ENCODE measurements at regions not wholly inside any gene's neighbourhood (a gene's known extent, or its start where the extent isn't known, plus 50 kb on each side); places are given as distances from the start of the nearest gene placed in this dataset.

DNA sequence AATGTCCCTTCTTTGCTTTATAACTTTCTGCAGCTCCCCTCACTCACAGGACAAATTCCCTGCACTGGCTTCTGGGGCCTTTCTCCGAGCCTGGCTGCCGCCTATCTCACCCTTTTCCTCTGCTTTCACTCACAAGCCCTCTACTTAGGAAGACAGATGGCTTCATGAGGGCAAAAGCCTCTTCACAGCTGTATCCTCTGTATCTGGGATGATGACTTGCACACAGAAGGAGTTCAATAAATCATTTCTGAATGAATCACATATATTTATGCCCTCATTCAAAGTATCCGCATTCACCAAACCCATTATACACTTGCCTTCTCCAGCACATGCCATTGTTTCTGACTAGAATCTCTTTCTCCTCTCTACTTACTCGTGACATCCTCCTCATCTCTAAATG lies 159.0 kb upstream of the RIPOR2 start:
- Histone ChIP-seq H3K9me3 (ENCODE audit: control insufficient read depth in 2 of 3, low read length in 3 of 3) (no peaks in the 10 kb centered on the region), H3K4me3 (ENCODE audit: low read length) (no peak overlapping the region), H3K36me3 (ENCODE audit: control insufficient read depth in 2 of 3, insufficient read depth in 3 of 3, low read length in 3 of 3) (peaks cover 0 to 33% (median 0%) of the 10 kb centered on the region in 3 experiments), H3K4me1 (ENCODE audit: control insufficient read depth in 2 of 2, insufficient read depth in 2 of 2, low read length in 2 of 2) (no peaks in the 10 kb centered on the region), H3K27ac (ENCODE audit: low read depth, low read length) (no peak overlapping the region), H3K27me3 (ENCODE audit: control insufficient read depth in 2 of 2, insufficient read depth in 2 of 2, low read length in 2 of 2) (no peaks in the 10 kb centered on the region)
- Mint-ChIP-seq H3K27me3 (no peaks in the 10 kb centered on the region), H3K4me3 (no peak overlapping the region), H3K27ac (peak overlapping the region in 2 of 9 donors; percentile 0 to 7), H3K36me3 (peaks cover 25 to 39% (median 37%) of the 10 kb centered on the region in 5 donors), H3K9me3 (no peaks in the 10 kb centered on the region), H3K4me1 (peaks cover under 1 to 36% (median 1%) of the 10 kb centered on the region in 7 donors)
- intact Hi-C loops (cut with micrococcal nuclease) = no loop called here
- CTCF ChIA-PET = no interaction called here
- POLR2A ChIA-PET = no interaction called here
- ATAC-seq (no peak), DNase-seq (no peak)

DNA sequence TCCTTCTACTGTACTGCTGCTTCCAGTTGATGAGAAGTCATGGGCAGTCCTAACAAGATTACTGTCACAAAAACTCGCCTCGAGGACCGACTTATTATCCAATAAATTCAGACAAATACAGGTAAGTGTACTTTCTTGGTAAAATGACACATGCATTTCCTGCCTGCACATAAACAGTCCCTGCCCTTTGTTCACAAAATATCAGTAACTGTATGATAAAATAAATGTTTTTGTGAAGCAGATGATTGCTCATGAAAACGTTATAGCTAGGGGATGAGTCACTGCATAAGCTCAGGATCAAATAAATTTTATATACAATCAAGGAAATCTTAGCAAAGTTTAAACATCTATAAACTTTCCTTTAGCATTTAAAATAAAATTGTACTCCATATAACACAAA lies 164.5 kb upstream of the RIPOR2 start:
- Mint-ChIP-seq H3K27me3 (no peaks in the 10 kb centered on the region), H3K4me3 (no peak overlapping the region), H3K36me3 (peaks cover 16 to 33% (median 23%) of the 10 kb centered on the region in 5 donors), H3K9me3 (no peaks in the 10 kb centered on the region), H3K27ac (no peak overlapping the region), H3K4me1 (peaks cover 0 to 35% (median 3%) of the 10 kb centered on the region in 7 donors)
- Histone ChIP-seq H3K4me1 (ENCODE audit: control insufficient read depth in 2 of 2, insufficient read depth in 2 of 2, low read length in 2 of 2) (no peaks in the 10 kb centered on the region), H3K36me3 (ENCODE audit: control insufficient read depth in 2 of 3, insufficient read depth in 3 of 3, low read length in 3 of 3) (peaks cover 0 to 11% (median 4%) of the 10 kb centered on the region in 3 experiments), H3K27ac (ENCODE audit: low read depth, low read length) (no peak overlapping the region), H3K9me3 (ENCODE audit: control insufficient read depth in 2 of 3, low read length in 3 of 3) (no peaks in the 10 kb centered on the region), H3K27me3 (ENCODE audit: control insufficient read depth in 2 of 2, insufficient read depth in 2 of 2, low read length in 2 of 2) (no peaks in the 10 kb centered on the region), H3K4me3 (ENCODE audit: low read length) (no peak overlapping the region)
- intact Hi-C loops (cut with micrococcal nuclease) = no loop called here
- no peak for DNase-seq
- no peak for ATAC-seq
- CTCF ChIA-PET = interaction anchor here (0.6 to 1.2 kb wide), 2 partner anchors 20 to 29 kb away, joined by 4 to 5 read pairs; no protein-coding TSS in a partner anchor
- POLR2A ChIA-PET = interaction anchor here (0.8 kb wide), 1 partner anchor 12 kb away, joined by 4 read pairs; no protein-coding TSS in a partner anchor

DNA sequence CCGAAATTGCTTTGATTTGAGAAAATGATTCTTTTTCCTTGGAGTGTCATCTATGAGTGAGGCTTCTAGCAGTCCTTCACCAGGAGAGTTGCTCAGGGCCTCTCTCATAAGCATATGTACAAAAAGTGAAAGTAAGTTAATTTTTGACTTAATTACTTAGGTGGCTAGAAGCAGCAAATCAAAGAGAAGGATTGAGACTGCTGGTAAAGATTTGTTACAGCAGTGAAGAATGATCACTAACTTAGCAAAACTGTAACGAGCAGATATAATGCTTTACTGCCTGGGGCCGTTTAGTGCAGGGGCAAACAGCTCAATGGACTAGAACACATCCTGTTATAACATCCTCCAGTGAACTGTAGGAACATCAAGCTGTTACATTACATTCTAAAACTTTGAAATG lies 167.8 kb upstream of the RIPOR2 start:
- H3K36me3 Mint-ChIP-seq = peaks cover 33 to 56% (median 45%) of the 10 kb centered on the region in 5 donors
- no peak for ATAC-seq
- no peak overlapping the region for H3K27ac ChIP-seq (ENCODE audit: low read depth, low read length)
- H3K27ac Mint-ChIP-seq = peak overlapping the region in 1 of 9 donors; percentile 59
- H3K9me3 ChIP-seq (ENCODE audit: control insufficient read depth in 2 of 3, low read length in 3 of 3) = no peaks in the 10 kb centered on the region
- no peak for DNase-seq
- H3K27me3 Mint-ChIP-seq = no peaks in the 10 kb centered on the region
- H3K4me1 ChIP-seq (ENCODE audit: control insufficient read depth in 2 of 2, insufficient read depth in 2 of 2, low read length in 2 of 2) = no peaks in the 10 kb centered on the region
- no peaks in the 10 kb centered on the region for H3K9me3 Mint-ChIP-seq
- CTCF ChIA-PET = no interaction called here
- H3K27me3 ChIP-seq (ENCODE audit: control insufficient read depth in 2 of 2, insufficient read depth in 2 of 2, low read length in 2 of 2) = no peaks in the 10 kb centered on the region
- peaks cover 0 to 28% (median 15%) of the 10 kb centered on the region in 3 experiments for H3K36me3 ChIP-seq (ENCODE audit: control insufficient read depth in 2 of 3, insufficient read depth in 3 of 3, low read length in 3 of 3)
- H3K4me1 Mint-ChIP-seq = peaks cover 0 to 40% (median 5%) of the 10 kb centered on the region in 7 donors
- intact Hi-C loops (cut with micrococcal nuclease) = no loop called here
- H3K4me3 Mint-ChIP-seq = peak overlapping the region in 1 of 10 donors; percentile 16
- POLR2A ChIA-PET = no interaction called here
- H3K4me3 ChIP-seq (ENCODE audit: low read length) = no peak overlapping the region

DNA sequence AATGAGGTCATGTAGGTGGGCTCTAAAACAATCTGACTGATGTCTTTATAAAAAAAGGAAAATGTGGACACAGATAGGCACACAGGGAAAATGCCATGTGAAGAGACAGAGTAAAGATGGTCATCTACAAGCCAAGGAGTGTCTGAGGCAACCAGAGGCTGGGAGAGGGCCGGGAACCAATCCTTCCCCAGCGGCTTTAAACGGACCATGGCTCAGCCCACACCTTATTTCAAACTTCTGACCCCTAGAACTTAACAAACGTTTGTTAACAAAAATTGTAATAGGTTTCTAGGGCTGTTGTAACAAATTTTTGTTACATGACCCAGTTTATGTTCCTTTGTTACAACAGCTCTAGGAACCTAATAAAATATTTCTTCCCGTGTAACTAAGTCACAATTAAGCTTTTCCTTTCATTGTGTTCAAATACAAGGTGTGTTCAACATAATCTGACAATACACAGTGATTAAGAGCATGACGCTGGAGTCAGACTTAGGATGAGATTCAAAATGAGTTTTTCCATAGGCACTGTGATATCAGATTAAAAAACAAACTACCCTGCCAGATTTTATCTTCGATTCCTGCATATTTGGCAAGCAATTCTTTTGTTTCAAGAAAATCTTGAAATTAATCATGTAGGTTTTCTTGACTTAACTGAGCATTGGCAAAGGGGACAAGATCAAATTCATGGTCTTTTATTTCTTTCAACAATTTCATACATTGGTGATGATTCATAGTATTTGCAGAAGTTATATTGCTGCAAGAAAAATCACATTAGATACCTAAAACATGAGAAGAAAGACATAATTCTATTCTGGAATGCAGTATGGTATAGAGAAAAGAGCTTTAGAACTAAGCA lies 169.5 kb upstream of the RIPOR2 start:
- no peaks in the 10 kb centered on the region for H3K9me3 ChIP-seq (ENCODE audit: control insufficient read depth in 2 of 3, low read length in 3 of 3)
- no peak for ATAC-seq
- CTCF ChIA-PET = no interaction called here

DNA sequence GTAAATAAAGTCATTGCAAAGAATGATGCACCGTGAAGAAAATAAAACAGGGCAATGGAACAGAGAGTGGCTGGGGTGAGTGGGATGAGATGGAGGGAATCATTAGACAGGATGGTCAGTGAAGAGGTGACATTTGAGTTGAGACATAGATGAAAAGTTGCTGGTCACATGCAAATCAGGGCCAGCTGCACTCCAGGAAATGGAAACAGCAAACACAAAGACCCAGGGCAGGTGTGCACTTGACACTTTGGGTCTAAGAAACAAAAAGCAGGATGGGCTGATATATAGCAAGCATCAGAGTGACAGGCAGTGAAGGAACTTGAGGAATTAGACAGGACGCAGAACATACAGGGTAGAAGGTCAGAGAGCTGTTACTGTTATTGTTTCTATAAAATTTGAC lies 171.5 kb upstream of the RIPOR2 start:
- intact Hi-C loops (cut with micrococcal nuclease) = loop anchor here in 1 of 2 donors (2.0 kb wide), 1 partner anchor 14 kb away; no protein-coding TSS in a partner anchor
- CTCF ChIA-PET = no interaction called here
- DNase-seq = no peak
- Histone ChIP-seq H3K36me3 (ENCODE audit: control insufficient read depth in 2 of 3, insufficient read depth in 3 of 3, low read length in 3 of 3) (peaks cover 5 to 55% (median 27%) of the 10 kb centered on the region in 3 experiments), H3K4me3 (ENCODE audit: low read length) (no peak overlapping the region), H3K27ac (ENCODE audit: low read depth, low read length) (no peak overlapping the region), H3K4me1 (ENCODE audit: control insufficient read depth in 2 of 2, insufficient read depth in 2 of 2, low read length in 2 of 2) (no peaks in the 10 kb centered on the region), H3K9me3 (ENCODE audit: control insufficient read depth in 2 of 3, low read length in 3 of 3) (no peaks in the 10 kb centered on the region), H3K27me3 (ENCODE audit: control insufficient read depth in 2 of 2, insufficient read depth in 2 of 2, low read length in 2 of 2) (no peaks in the 10 kb centered on the region)
- POLR2A ChIA-PET = no interaction called here
- Mint-ChIP-seq H3K27me3 (no peaks in the 10 kb centered on the region), H3K36me3 (peaks cover 33 to 73% (median 65%) of the 10 kb centered on the region in 5 donors), H3K27ac (no peak overlapping the region), H3K4me3 (no peak overlapping the region), H3K9me3 (no peaks in the 10 kb centered on the region), H3K4me1 (peaks cover 0 to 34% (median 0%) of the 10 kb centered on the region in 7 donors)
- no peak for ATAC-seq

More for the DNA sequence above, 169.5 kb upstream of the RIPOR2 start:
- no peaks in the 10 kb centered on the region for H3K27me3 ChIP-seq (ENCODE audit: control insufficient read depth in 2 of 2, insufficient read depth in 2 of 2, low read length in 2 of 2)
- peaks cover 0 to 42% (median 27%) of the 10 kb centered on the region in 3 experiments for H3K36me3 ChIP-seq (ENCODE audit: control insufficient read depth in 2 of 3, insufficient read depth in 3 of 3, low read length in 3 of 3)
- peaks cover 0 to 31% (median 0%) of the 10 kb centered on the region in 7 donors for H3K4me1 Mint-ChIP-seq
- DNase-seq = no peak
- H3K27ac Mint-ChIP-seq = peak overlapping the region in 1 of 9 donors; percentile 14
- no peak overlapping the region for H3K27ac ChIP-seq (ENCODE audit: low read depth, low read length)
- no peaks in the 10 kb centered on the region for H3K4me1 ChIP-seq (ENCODE audit: control insufficient read depth in 2 of 2, insufficient read depth in 2 of 2, low read length in 2 of 2)
- H3K36me3 Mint-ChIP-seq = peaks cover 33 to 63% (median 51%) of the 10 kb centered on the region in 5 donors
- H3K27me3 Mint-ChIP-seq = no peaks in the 10 kb centered on the region
- H3K4me3 ChIP-seq (ENCODE audit: low read length) = no peak overlapping the region
- intact Hi-C loops (cut with micrococcal nuclease) = no loop called here
- POLR2A ChIA-PET = no interaction called here
- H3K4me3 Mint-ChIP-seq = no peak overlapping the region
- no peaks in the 10 kb centered on the region for H3K9me3 Mint-ChIP-seq

DNA sequence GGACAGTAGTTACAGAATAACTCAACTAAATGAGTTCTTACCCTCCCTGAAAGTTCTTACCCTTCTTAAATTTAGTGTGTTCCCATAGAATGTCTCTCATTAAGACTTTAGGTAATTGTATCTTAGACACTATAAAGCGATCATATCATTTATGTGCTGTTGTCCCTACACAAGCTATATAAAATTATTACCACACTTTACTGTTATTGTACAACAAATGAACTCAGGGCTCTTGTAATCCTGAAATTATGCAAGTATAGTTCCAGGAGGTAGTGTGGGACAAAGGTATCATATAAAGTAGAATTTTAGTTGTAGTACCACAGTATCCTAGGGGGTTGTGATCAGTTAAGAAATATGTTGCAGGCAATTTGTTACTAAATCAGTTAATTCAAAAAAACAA lies 167.4 kb upstream of the CARMIL1 start:
- peaks cover 0 to 33% (median 0%) of the 10 kb centered on the region in 7 donors for H3K4me1 Mint-ChIP-seq
- CTCF ChIA-PET = no interaction called here
- POLR2A ChIA-PET = interaction anchor here (0.6 kb wide), 1 partner anchor 11 kb away, joined by 4 read pairs; no protein-coding TSS in a partner anchor
- H3K4me3 Mint-ChIP-seq = no peak overlapping the region
- no peak for DNase-seq
- ATAC-seq = no peak
- H3K36me3 ChIP-seq (ENCODE audit: control insufficient read depth in 2 of 3, insufficient read depth in 3 of 3, low read length in 3 of 3) = peaks cover 16 to 66% (median 19%) of the 10 kb centered on the region in 3 experiments
- no peaks in the 10 kb centered on the region for H3K27me3 ChIP-seq (ENCODE audit: control insufficient read depth in 2 of 2, insufficient read depth in 2 of 2, low read length in 2 of 2)
- H3K9me3 ChIP-seq (ENCODE audit: control insufficient read depth in 2 of 3, low read length in 3 of 3) = no peaks in the 10 kb centered on the region
- H3K36me3 Mint-ChIP-seq = peaks cover 22 to 71% (median 65%) of the 10 kb centered on the region in 5 donors
- no peak overlapping the region for H3K27ac Mint-ChIP-seq
- H3K27me3 Mint-ChIP-seq = no peaks in the 10 kb centered on the region
- intact Hi-C loops (cut with micrococcal nuclease) = no loop called here
- no peak overlapping the region for H3K4me3 ChIP-seq (ENCODE audit: low read length)
- no peaks in the 10 kb centered on the region for H3K9me3 Mint-ChIP-seq
- no peaks in the 10 kb centered on the region for H3K4me1 ChIP-seq (ENCODE audit: control insufficient read depth in 2 of 2, insufficient read depth in 2 of 2, low read length in 2 of 2)
- H3K27ac ChIP-seq (ENCODE audit: low read depth, low read length) = no peak overlapping the region
